ENCODE measurements at regions not wholly inside any gene's neighbourhood (a gene's known extent, or its start where the extent isn't known, plus 50 kb on each side); places are given as distances from the start of the nearest gene placed in this dataset.

- DNase-seq: no peak
Observed at GRCh38 chr1:162964901-162965300, 103.9 kb upstream of the CCDC190 start.

- no peak for DNase-seq
Observed at GRCh38 chr1:162956922-162957321, 95.9 kb upstream of the CCDC190 start.

- DNase-seq: no peak
Observed at GRCh38 chr1:162954824-162955223, 93.8 kb upstream of the CCDC190 start.

GRCh38 chr1:162952956-162953355 lies 92.0 kb upstream of the CCDC190 start:
- DNase-seq: no peak

GRCh38 chr1:162951553-162952315 lies 90.8 kb upstream of the CCDC190 start:
- DNase-seq: no peak

- no peak for DNase-seq
Observed at GRCh38 chr1:162950187-162950586, 89.2 kb upstream of the CCDC190 start.

GRCh38 chr1:162946701-162947100 lies 85.7 kb upstream of the CCDC190 start:
- no peak for DNase-seq

GRCh38 chr1:162944974-162945674 lies 84.1 kb upstream of the CCDC190 start:
- DNase-seq: no peak

- no peak for DNase-seq
Observed at GRCh38 chr1:162943622-162944021, 82.6 kb upstream of the CCDC190 start.

- DNase-seq: peak; percentile 35
Observed at GRCh38 chr1:162942916-162943559, 82.1 kb upstream of the CCDC190 start.

GRCh38 chr1:162941024-162941423 lies 80.0 kb upstream of the CCDC190 start:
- no peak for DNase-seq

GRCh38 chr1:162939035-162939434 lies 78.1 kb upstream of the CCDC190 start:
- no peak for DNase-seq

GRCh38 chr1:162937716-162938395 lies 76.9 kb upstream of the CCDC190 start:
- DNase-seq: no peak

GRCh38 chr1:162930976-162931560 lies 70.1 kb upstream of the CCDC190 start:
- no peak for DNase-seq

- no peak for DNase-seq
Observed at GRCh38 chr1:162930532-162930931, 69.6 kb upstream of the CCDC190 start.

GRCh38 chr1:162929177-162929576 lies 68.2 kb upstream of the CCDC190 start:
- no peak for DNase-seq

- DNase-seq: no peak
Observed at GRCh38 chr1:162928141-162928540, 67.2 kb upstream of the CCDC190 start.

GRCh38 chr1:162927421-162927820 lies 66.4 kb upstream of the CCDC190 start:
- DNase-seq: no peak

- no peak for DNase-seq
Observed at GRCh38 chr1:162926906-162927305, 65.9 kb upstream of the CCDC190 start.

- no peak for DNase-seq
Observed at GRCh38 chr1:162924179-162924578, 63.2 kb upstream of the CCDC190 start.

GRCh38 chr1:162922201-162922600 lies 61.2 kb upstream of the CCDC190 start:
- no peak for DNase-seq

GRCh38 chr1:162921311-162921710 lies 60.3 kb upstream of the CCDC190 start:
- DNase-seq: no peak

GRCh38 chr1:162919034-162919433 lies 58.1 kb upstream of the CCDC190 start:
- no peak for DNase-seq
